ENCODE measurements at regions not wholly inside any gene's neighbourhood (a gene's known extent, or its start where the extent isn't known, plus 50 kb on each side); places are given as distances from the start of the nearest gene placed in this dataset.
"Not testable (repeated sequence)": the region's sequence is repeated elsewhere in the genome, so short reads cannot be mapped to it uniquely, and the experiment has no call there.

- 75% methylated on average over 2 of the region's 5 CpGs for WGBS (ENCODE audit: insufficient coverage)
- Histone ChIP-seq H3K27ac (ENCODE audit: low read depth, low read length) (no peak overlapping the region), H3K9me3 (ENCODE audit: control insufficient read depth, insufficient read depth, low read length) (no peaks in the 10 kb centered on the region), H3K27me3 (ENCODE audit: control insufficient read depth, insufficient read depth, low read length) (no peaks in the 10 kb centered on the region), H3K36me3 (ENCODE audit: control insufficient read depth, insufficient read depth, low read length) (no peaks in the 10 kb centered on the region), H3K4me1 (ENCODE audit: control insufficient read depth, insufficient read depth, low read length) (no peaks in the 10 kb centered on the region), H3K4me3 (ENCODE audit: low read depth, low read length) (no peak overlapping the region)
- DNase-seq (ENCODE audit: low read depth in 4 of 6, low spot score in 6 of 6) = no peak
Measured at GRCh38 chr17:33875973-33876372, 379.1 kb upstream of the CCL2 start.

- WGBS (ENCODE audit: insufficient coverage) = no CpG with 5 or more reads among the region's 2 CpGs
- not testable (repeated sequence) for H3K27ac ChIP-seq (ENCODE audit: low read depth, low read length); H3K9me3 ChIP-seq (ENCODE audit: control insufficient read depth, insufficient read depth, low read length); H3K27me3 ChIP-seq (ENCODE audit: control insufficient read depth, insufficient read depth, low read length); H3K4me1 ChIP-seq (ENCODE audit: control insufficient read depth, insufficient read depth, low read length); DNase-seq (ENCODE audit: low read depth in 4 of 6, low spot score in 6 of 6); H3K4me3 ChIP-seq (ENCODE audit: low read depth, low read length); H3K36me3 ChIP-seq (ENCODE audit: control insufficient read depth, insufficient read depth, low read length)
Measured at GRCh38 chr17:33882273-33882672, 372.8 kb upstream of the CCL2 start.

- WGBS (ENCODE audit: insufficient coverage) = no CpG with 5 or more reads among the region's 3 CpGs
- H3K27me3 ChIP-seq (ENCODE audit: control insufficient read depth, insufficient read depth, low read length); DNase-seq (ENCODE audit: low read depth in 4 of 6, low spot score in 6 of 6); H3K27ac ChIP-seq (ENCODE audit: low read depth, low read length); H3K4me1 ChIP-seq (ENCODE audit: control insufficient read depth, insufficient read depth, low read length); H3K36me3 ChIP-seq (ENCODE audit: control insufficient read depth, insufficient read depth, low read length); H3K4me3 ChIP-seq (ENCODE audit: low read depth, low read length); H3K9me3 ChIP-seq (ENCODE audit: control insufficient read depth, insufficient read depth, low read length): not testable (repeated sequence)
Measured at GRCh38 chr17:33882677-33883076, 372.4 kb upstream of the CCL2 start.

GRCh38 chr17:33888455-33888854, 366.6 kb upstream of the CCL2 start:
- no peak for DNase-seq (ENCODE audit: low read depth in 4 of 6, low spot score in 6 of 6)
- Histone ChIP-seq H3K27ac (ENCODE audit: low read depth, low read length) (no peak overlapping the region), H3K36me3 (ENCODE audit: control insufficient read depth, insufficient read depth, low read length) (no peaks in the 10 kb centered on the region), H3K27me3 (ENCODE audit: control insufficient read depth, insufficient read depth, low read length) (no peaks in the 10 kb centered on the region), H3K4me1 (ENCODE audit: control insufficient read depth, insufficient read depth, low read length) (peaks cover 4% of the 10 kb centered on the region), H3K9me3 (ENCODE audit: control insufficient read depth, insufficient read depth, low read length) (no peaks in the 10 kb centered on the region), H3K4me3 (ENCODE audit: low read depth, low read length) (no peak overlapping the region)
- WGBS (ENCODE audit: insufficient coverage) = 100% methylated on average over 2 of the region's 3 CpGs

GRCh38 chr17:33889040-33889439, 366.0 kb upstream of the CCL2 start:
- no CpG with 5 or more reads among the region's 2 CpGs for WGBS (ENCODE audit: insufficient coverage)
- H3K36me3 ChIP-seq (ENCODE audit: control insufficient read depth, insufficient read depth, low read length) = no peaks in the 10 kb centered on the region

GRCh38 chr17:33889766-33890165, 365.3 kb upstream of the CCL2 start:
- DNase-seq (ENCODE audit: low read depth in 4 of 6, low spot score in 6 of 6) = no peak
- no peaks in the 10 kb centered on the region for H3K9me3 ChIP-seq (ENCODE audit: control insufficient read depth, insufficient read depth, low read length)

More at GRCh38 chr17:33889040-33889439, 366.0 kb upstream of the CCL2 start:
- DNase-seq (ENCODE audit: low read depth in 4 of 6, low spot score in 6 of 6) = no peak
- no peak overlapping the region for H3K4me3 ChIP-seq (ENCODE audit: low read depth, low read length)
- no peaks in the 10 kb centered on the region for H3K27me3 ChIP-seq (ENCODE audit: control insufficient read depth, insufficient read depth, low read length)
- no peaks in the 10 kb centered on the region for H3K9me3 ChIP-seq (ENCODE audit: control insufficient read depth, insufficient read depth, low read length)
- peaks cover 4% of the 10 kb centered on the region for H3K4me1 ChIP-seq (ENCODE audit: control insufficient read depth, insufficient read depth, low read length)
- no peak overlapping the region for H3K27ac ChIP-seq (ENCODE audit: low read depth, low read length)

GRCh38 chr17:33892717-33893591, 362.1 kb upstream of the CCL2 start:
- Histone ChIP-seq H3K4me3 (ENCODE audit: low read depth, low read length) (no peak overlapping the region), H3K27me3 (ENCODE audit: control insufficient read depth, insufficient read depth, low read length) (no peaks in the 10 kb centered on the region), H3K9me3 (ENCODE audit: control insufficient read depth, insufficient read depth, low read length) (no peaks in the 10 kb centered on the region), H3K36me3 (ENCODE audit: control insufficient read depth, insufficient read depth, low read length) (no peaks in the 10 kb centered on the region), H3K27ac (ENCODE audit: low read depth, low read length) (no peak overlapping the region), H3K4me1 (ENCODE audit: control insufficient read depth, insufficient read depth, low read length) (peaks cover 4% of the 10 kb centered on the region)
- peak in 2 of 6 donors; percentile 27 to 85 for DNase-seq (ENCODE audit: low read depth in 4 of 6, low spot score in 6 of 6)
- 57% methylated on average over 2 of the region's 6 CpGs for WGBS (ENCODE audit: insufficient coverage)

More at GRCh38 chr17:33889766-33890165, 365.3 kb upstream of the CCL2 start:
- H3K36me3 ChIP-seq (ENCODE audit: control insufficient read depth, insufficient read depth, low read length) = no peaks in the 10 kb centered on the region
- H3K27me3 ChIP-seq (ENCODE audit: control insufficient read depth, insufficient read depth, low read length) = no peaks in the 10 kb centered on the region
- peaks cover 4% of the 10 kb centered on the region for H3K4me1 ChIP-seq (ENCODE audit: control insufficient read depth, insufficient read depth, low read length)
- H3K4me3 ChIP-seq (ENCODE audit: low read depth, low read length) = no peak overlapping the region
- 100% methylated on average over 1 of the region's 2 CpGs for WGBS (ENCODE audit: insufficient coverage)
- no peak overlapping the region for H3K27ac ChIP-seq (ENCODE audit: low read depth, low read length)

GRCh38 chr17:33895491-33895890, 359.6 kb upstream of the CCL2 start:
- Histone ChIP-seq H3K9me3 (ENCODE audit: control insufficient read depth, insufficient read depth, low read length) (no peaks in the 10 kb centered on the region), H3K27me3 (ENCODE audit: control insufficient read depth, insufficient read depth, low read length) (no peaks in the 10 kb centered on the region), H3K4me1 (ENCODE audit: control insufficient read depth, insufficient read depth, low read length) (peaks cover 4% of the 10 kb centered on the region), H3K4me3 (ENCODE audit: low read depth, low read length) (no peak overlapping the region), H3K36me3 (ENCODE audit: control insufficient read depth, insufficient read depth, low read length) (no peaks in the 10 kb centered on the region), H3K27ac (ENCODE audit: low read depth, low read length) (no peak overlapping the region)
- DNase-seq (ENCODE audit: low read depth in 4 of 6, low spot score in 6 of 6) = peak in 1 of 6 donors; percentile 41
- WGBS (ENCODE audit: insufficient coverage) = 83% methylated on average over 1 of the region's 3 CpGs

GRCh38 chr17:33896263-33896662, 358.8 kb upstream of the CCL2 start:
- Histone ChIP-seq H3K9me3 (ENCODE audit: control insufficient read depth, insufficient read depth, low read length) (no peaks in the 10 kb centered on the region), H3K27ac (ENCODE audit: low read depth, low read length) (no peak overlapping the region), H3K36me3 (ENCODE audit: control insufficient read depth, insufficient read depth, low read length) (no peaks in the 10 kb centered on the region), H3K27me3 (ENCODE audit: control insufficient read depth, insufficient read depth, low read length) (no peaks in the 10 kb centered on the region), H3K4me3 (ENCODE audit: low read depth, low read length) (no peak overlapping the region), H3K4me1 (ENCODE audit: control insufficient read depth, insufficient read depth, low read length) (peaks cover 4% of the 10 kb centered on the region)
- 38% methylated on average over 4 of the region's 6 CpGs for WGBS (ENCODE audit: insufficient coverage)
- peak in 1 of 6 donors; percentile 77 for DNase-seq (ENCODE audit: low read depth in 4 of 6, low spot score in 6 of 6)

- Histone ChIP-seq H3K27me3 (ENCODE audit: control insufficient read depth, insufficient read depth, low read length) (no peaks in the 10 kb centered on the region), H3K36me3 (ENCODE audit: control insufficient read depth, insufficient read depth, low read length) (no peaks in the 10 kb centered on the region), H3K4me3 (ENCODE audit: low read depth, low read length) (no peak overlapping the region), H3K9me3 (ENCODE audit: control insufficient read depth, insufficient read depth, low read length) (no peaks in the 10 kb centered on the region), H3K27ac (ENCODE audit: low read depth, low read length) (no peak overlapping the region), H3K4me1 (ENCODE audit: control insufficient read depth, insufficient read depth, low read length) (no peaks in the 10 kb centered on the region)
- WGBS (ENCODE audit: insufficient coverage) = 70% methylated on average over 1 of the region's 2 CpGs
- no peak for DNase-seq (ENCODE audit: low read depth in 4 of 6, low spot score in 6 of 6)
Measured at GRCh38 chr17:33901085-33901484, 354.0 kb upstream of the CCL2 start.
